Liver (tissue), 8 donors: ENCODE measurements at regions not wholly inside any gene's neighbourhood (a gene's known extent, or its start where the extent isn't known, plus 50 kb on each side); places are given as distances from the start of the nearest gene placed in this dataset.

Source experiments
- DNase-seq: peaks from one replicate; pipeline ENCODE4 v3.0.0-alpha.2; 2017; ENCODE audit warnings: low spot score
- H3K27ac ChIP-seq, 2 donors: one replicate each; pipeline ENCODE4 v1.7.0; 2013; ENCODE audit warnings: inconsistent platforms in 2 of 2, low read length in 2 of 2, control low read depth in 1 of 2, low read depth in 1 of 2, mild to moderate bottlenecking in 1 of 2
- H3K27me3 ChIP-seq, 4 donors: one replicate each; pipeline versions ENCODE4 v1.6.1 to v1.7.0; 2013; ENCODE audit warnings: low read length in 3 of 4, inconsistent platforms in 1 of 4, mild to moderate bottlenecking in 1 of 4, moderate library complexity in 1 of 4; ENCODE audit not compliant: control insufficient read depth in 4 of 4, insufficient read depth in 4 of 4
- H3K36me3 ChIP-seq, 4 donors: one replicate each; pipeline versions ENCODE4 v1.6.1 to v1.7.0; 2013; ENCODE audit warnings: low read length in 3 of 4, mild to moderate bottlenecking in 3 of 4, low read depth in 1 of 4, moderate library complexity in 1 of 4; ENCODE audit not compliant: control insufficient read depth in 4 of 4, insufficient read depth in 3 of 4
- H3K4me1 ChIP-seq, 4 donors: one replicate each; pipeline versions ENCODE4 v1.6.1 to v1.7.0; 2013; ENCODE audit warnings: low read length in 3 of 4, mild to moderate bottlenecking in 3 of 4, moderate library complexity in 1 of 4; ENCODE audit not compliant: control insufficient read depth in 4 of 4, insufficient read depth in 4 of 4
- H3K4me3 ChIP-seq, 3 donors: one replicate each; pipeline versions ENCODE4 v1.6.1 to v1.7.0; 2013; ENCODE audit warnings: low read length in 3 of 3, control low read depth in 1 of 3, low read depth in 1 of 3, mild to moderate bottlenecking in 1 of 3
- H3K9ac ChIP-seq, 2 donors: one replicate each; pipeline ENCODE4 v1.7.0; 2013; ENCODE audit warnings: low read length in 2 of 2, mild to moderate bottlenecking in 2 of 2, moderate library complexity in 2 of 2, control low read depth in 1 of 2, low read depth in 1 of 2
- H3K9me3 ChIP-seq, 4 donors: one replicate each; pipeline versions ENCODE4 v1.6.1 to v1.7.0; 2013; ENCODE audit warnings: low read length in 3 of 4; ENCODE audit not compliant: control insufficient read depth in 4 of 4
- ATF3 ChIP-seq: IDR thresholded peaks from 2 replicates; pipeline ENCODE4 v1.6.1; 2016; ENCODE audit warnings: antibody characterized with exemption
- CTCF ChIP-seq: fragments of 150-350 bp; IDR thresholded peaks from 2 replicates; pipeline ENCODE4 v1.5.1; 2017; ENCODE audit warnings: improper control_type of control experiment, low read depth, low read length; ENCODE audit not compliant: missing input control
- EGR1 ChIP-seq, 2 donors: IDR thresholded peaks; 2 replicates each; pipeline ENCODE4 v1.6.1; 2016 to 2018; ENCODE audit warnings: antibody characterized with exemption in 2 of 2, low read depth in 2 of 2
- FOXA1 ChIP-seq: IDR thresholded peaks from 2 replicates; pipeline ENCODE4 v1.6.1; 2016; ENCODE audit warnings: antibody characterized with exemption
- FOXA2 ChIP-seq: IDR thresholded peaks from 2 replicates; pipeline ENCODE4 v1.6.1; 2016; ENCODE audit warnings: antibody characterized with exemption
- GABPA ChIP-seq, 2 donors: IDR thresholded peaks in 1 of 2; conservative IDR thresholded peaks in 1 of 2; 2 replicates each; pipeline ENCODE4 v1.6.1; 2016; ENCODE audit warnings: antibody characterized with exemption in 2 of 2, mild to moderate bottlenecking in 1 of 2, moderate library complexity in 1 of 2
- HNF4A ChIP-seq, 2 donors: conservative IDR thresholded peaks; 2 replicates each; pipeline ENCODE4 v1.6.1; 2016; ENCODE audit warnings: antibody characterized with exemption in 2 of 2, mild to moderate bottlenecking in 2 of 2
- HNF4G ChIP-seq: IDR thresholded peaks from 2 replicates; pipeline ENCODE4 v1.6.1; 2016; ENCODE audit warnings: antibody characterized with exemption
- JUND ChIP-seq, 2 donors: IDR thresholded peaks; 2 replicates each; pipeline ENCODE4 v1.6.1; 2016; ENCODE audit warnings: antibody characterized with exemption in 2 of 2
- MAX ChIP-seq: IDR thresholded peaks from 2 replicates; pipeline ENCODE4 v1.6.1; 2016; ENCODE audit warnings: antibody characterized with exemption
- NR2F2 ChIP-seq: IDR thresholded peaks from 2 replicates; pipeline ENCODE4 v1.6.1; 2016; ENCODE audit warnings: antibody characterized with exemption
- RAD21 ChIP-seq, 2 donors: IDR thresholded peaks; 2 replicates each; pipeline ENCODE4 v1.6.1; 2016; ENCODE audit warnings: antibody characterized with exemption in 2 of 2, mild to moderate bottlenecking in 2 of 2
- REST ChIP-seq: IDR thresholded peaks from 2 replicates; pipeline ENCODE4 v1.6.1; 2016; ENCODE audit warnings: antibody characterized with exemption, mild to moderate bottlenecking
- RXRA ChIP-seq, 2 donors: IDR thresholded peaks; 2 replicates each; pipeline ENCODE4 v1.6.1; 2017 to 2018; ENCODE audit warnings: antibody characterized with exemption in 2 of 2, mild to moderate bottlenecking in 1 of 2
- SP1 ChIP-seq: IDR thresholded peaks from 2 replicates; pipeline ENCODE4 v1.6.1; 2018; ENCODE audit warnings: antibody characterized with exemption, mild to moderate bottlenecking
- TAF1 ChIP-seq: conservative IDR thresholded peaks from 2 replicates; pipeline ENCODE4 v1.6.1; 2016; ENCODE audit warnings: antibody characterized with exemption, mild to moderate bottlenecking
- ZBTB33 ChIP-seq: IDR thresholded peaks from 2 replicates; pipeline ENCODE4 v1.6.1; 2016; ENCODE audit warnings: antibody characterized with exemption
- WGBS: extraction: QIAGEN DNeasy Blood & Tissue Kit; methylation state at CpG from one replicate; pipeline ENCODE4 v1.1.7; 2013; 5-methylcytosine and 5-hydroxymethylcytosine counted together
- donor health status: healthy.
- donor health status: healthy.
- donor health status: healthy.
- donor health status: healthy.
- donor health status: healthy.

- TF ChIP-seq ATF3, result no peak
- no peak for TF ChIP-seq GABPA (IDR thresholded peaks at IDR 0.05 in 1 of 2, conservative IDR thresholded peaks at IDR 0.05 in 1 of 2)
- TF ChIP-seq TAF1, result no peak
- no peak for TF ChIP-seq RXRA (IDR thresholded peaks at IDR 0.05)
Measured at GRCh38 chr3:150118219-150118618, 147.5 kb upstream of the PFN2 start (continued).

- 89% methylated on average over 1 of the region's 1 CpG for WGBS
- Histone ChIP-seq H3K4me1 (no peaks in the 10 kb centered on the region), H3K36me3 (no peaks in the 10 kb centered on the region), H3K27me3 (peaks cover 0 to 2% (median 0%) of the 10 kb centered on the region in 4 donors), H3K9ac (no peak overlapping the region), H3K4me3 (no peak overlapping the region), H3K9me3 (no peaks in the 10 kb centered on the region), H3K27ac (no peak overlapping the region)
- TF ChIP-seq REST (no peak), ATF3 (no peak), RAD21 (IDR thresholded peaks at IDR 0.05) (no peak), EGR1 (IDR thresholded peaks at IDR 0.05; ENCODE audit: low read depth in 2 of 2) (no peak), FOXA1 (no peak), JUND (IDR thresholded peaks at IDR 0.05) (no peak)
- DNase-seq, result no peak
Measured at GRCh38 chr3:150117076-150117475, 146.4 kb upstream of the PFN2 start.

GRCh38 chr3:150116196-150116595 is 145.5 kb upstream of the PFN2 start:
- peaks cover 0 to 2% (median 0%) of the 10 kb centered on the region in 4 donors for H3K27me3 ChIP-seq
- H3K27ac ChIP-seq, result no peak overlapping the region
- no peak overlapping the region for H3K4me3 ChIP-seq
- WGBS, result 76% methylated on average over 4 of the region's 4 CpGs
- DNase-seq, result no peak
- no peak overlapping the region for H3K9ac ChIP-seq
- no peaks in the 10 kb centered on the region for H3K9me3 ChIP-seq
- TF ChIP-seq MAX (no peak), ATF3 (no peak), JUND (IDR thresholded peaks at IDR 0.05) (no peak), SP1 (no peak), FOXA2 (no peak), HNF4G (no peak), HNF4A (conservative IDR thresholded peaks at IDR 0.05) (no peak), EGR1 (IDR thresholded peaks at IDR 0.05; ENCODE audit: low read depth in 2 of 2) (no peak), NR2F2 (no peak), CTCF (no peak), ZBTB33 (no peak), RAD21 (IDR thresholded peaks at IDR 0.05) (no peak)
- H3K36me3 ChIP-seq, result no peaks in the 10 kb centered on the region
- no peaks in the 10 kb centered on the region for H3K4me1 ChIP-seq
